CD8-positive, alpha-beta memory T cell (primary cell): ENCODE measurements at regions not wholly inside any gene's neighbourhood (a gene's known extent, or its start where the extent isn't known, plus 50 kb on each side); places are given as distances from the start of the nearest gene placed in this dataset.
A peak's percentile ranks its signal among the peaks of the same experiment; 100 is the strongest.

Source experiments
- CTCF ChIA-PET: fragments of 350-600 bp; sonication (Branson Sonifier 250); formaldehyde crosslinking; loops from one replicate; lab custom pipeline; 2021; ENCODE audit warnings: antibody characterized with exemption; lab: Charles Lee
- POLR2A ChIA-PET: fragments of 350-600 bp; sonication (Branson Sonifier 250); formaldehyde crosslinking; loops from one replicate; lab custom pipeline; 2021; ENCODE audit warnings: antibody characterized with exemption; lab: Charles Lee
- DNase-seq, 5 donors: peaks; one replicate each; pipeline versions ENCODE4 v3.0.0 to v3.0.0-alpha.2; 2020 to 2022; ENCODE audit warnings: mixed read lengths in 1 of 5
- H3K27ac ChIP-seq: one replicate; pipeline ENCODE4 v1.7.0; 2013; ENCODE audit warnings: low read depth, mild to moderate bottlenecking, low read length, moderate library complexity
- H3K27me3 ChIP-seq: 2 replicates; pipeline ENCODE4 v1.7.0; 2013; ENCODE audit warnings: low read length, mild to moderate bottlenecking; ENCODE audit not compliant: insufficient read depth, poor library complexity, severe bottlenecking
- H3K36me3 ChIP-seq: 2 replicates; pipeline ENCODE4 v1.7.0; 2013; ENCODE audit warnings: mild to moderate bottlenecking, low read length, moderate library complexity; ENCODE audit not compliant: insufficient read depth
- H3K4me1 ChIP-seq: 2 replicates; pipeline ENCODE4 v1.7.0; 2013; ENCODE audit warnings: mild to moderate bottlenecking, low read length, moderate library complexity; ENCODE audit not compliant: insufficient read depth
- H3K4me3 ChIP-seq: 2 replicates; pipeline ENCODE4 v1.7.0; 2013; ENCODE audit warnings: mild to moderate bottlenecking, low read length
- H3K9me3 ChIP-seq: 2 replicates; pipeline ENCODE4 v1.7.0; 2013; ENCODE audit warnings: mild to moderate bottlenecking, low read length
- H3K27ac Mint-ChIP-seq, 8 donors: one replicate each; pipeline ENCODE4 v1.8.0; 2020 to 2021; ENCODE audit warnings: mixed read lengths in 8 of 8, mild to moderate bottlenecking in 6 of 8, inconsistent platforms in 3 of 8, moderate library complexity in 3 of 8
- H3K27me3 Mint-ChIP-seq, 2 donors: one replicate each; pipeline ENCODE4 v1.8.0; 2020 to 2021; ENCODE audit warnings: mixed read lengths in 2 of 2, mild to moderate bottlenecking in 1 of 2, moderate library complexity in 1 of 2
- H3K36me3 Mint-ChIP-seq, 3 donors: one replicate each; pipeline ENCODE4 v1.8.0; 2020 to 2021; ENCODE audit warnings: mixed read lengths in 3 of 3, inconsistent platforms in 1 of 3, mild to moderate bottlenecking in 1 of 3
- H3K4me1 Mint-ChIP-seq, 3 donors: one replicate each; pipeline ENCODE4 v1.8.0; 2020 to 2021; ENCODE audit warnings: mixed read lengths in 3 of 3, inconsistent platforms in 1 of 3, mild to moderate bottlenecking in 1 of 3
- H3K4me3 Mint-ChIP-seq, 7 donors: one replicate each; pipeline ENCODE4 v1.8.0; 2020 to 2021; ENCODE audit warnings: mixed read lengths in 7 of 7, mild to moderate bottlenecking in 6 of 7, moderate library complexity in 4 of 7, inconsistent platforms in 2 of 7
- H3K9me3 Mint-ChIP-seq, 5 donors: one replicate each; pipeline ENCODE4 v1.8.0; 2020 to 2022; ENCODE audit warnings: mixed read lengths in 5 of 5, mild to moderate bottlenecking in 3 of 5, moderate library complexity in 2 of 5, inconsistent platforms in 1 of 5

DNA sequence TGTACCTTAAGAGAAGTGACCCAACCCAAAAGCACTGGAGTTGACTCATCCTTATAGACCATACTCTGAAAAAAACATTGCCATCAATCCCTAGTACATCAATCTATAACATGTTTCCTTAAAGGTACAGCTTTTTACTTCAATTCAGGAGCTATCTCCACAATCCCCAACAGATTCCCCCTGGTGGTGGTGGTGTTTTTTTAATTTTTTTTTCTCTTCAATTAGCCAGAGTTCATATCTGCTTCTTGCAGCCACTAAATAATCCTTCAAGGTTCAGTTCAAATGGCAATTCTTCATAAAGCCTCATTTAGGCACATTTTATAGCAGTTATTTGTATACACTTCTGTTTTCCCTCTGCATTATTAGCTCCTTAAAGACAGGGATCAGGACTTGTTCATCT, 60.7 kb upstream of the KDR start:
- DNase-seq, result no peak
- no peaks in the 10 kb centered on the region for H3K4me1 Mint-ChIP-seq
- H3K4me1 ChIP-seq, result no peaks in the 10 kb centered on the region
- no peak overlapping the region for H3K4me3 ChIP-seq
- no peak overlapping the region for H3K27ac ChIP-seq
- no peaks in the 10 kb centered on the region for H3K36me3 Mint-ChIP-seq
- no peaks in the 10 kb centered on the region for H3K27me3 ChIP-seq
- no peaks in the 10 kb centered on the region for H3K9me3 ChIP-seq
- ChIA-PET CTCF (no interaction called here), POLR2A (no interaction called here)
- H3K27me3 Mint-ChIP-seq, result peaks cover 5 to 12% of the 10 kb centered on the region in 2 donors
- H3K9me3 Mint-ChIP-seq, result peaks cover 0 to 5% (median 2%) of the 10 kb centered on the region in 5 donors
- H3K4me3 Mint-ChIP-seq, result no peak overlapping the region
- no peak overlapping the region for H3K27ac Mint-ChIP-seq
- H3K36me3 ChIP-seq, result no peaks in the 10 kb centered on the region

- ChIA-PET CTCF (no interaction called here), POLR2A (no interaction called here)
- Mint-ChIP-seq H3K9me3 (peaks cover 0 to 6% (median 3%) of the 10 kb centered on the region in 5 donors), H3K27ac (no peak overlapping the region), H3K36me3 (no peaks in the 10 kb centered on the region), H3K27me3 (peaks cover 0 to 10% of the 10 kb centered on the region in 2 donors), H3K4me1 (no peaks in the 10 kb centered on the region), H3K4me3 (no peak overlapping the region)
- no peaks in the 10 kb centered on the region for H3K9me3 ChIP-seq
- no peaks in the 10 kb centered on the region for H3K36me3 ChIP-seq
- H3K4me1 ChIP-seq, result no peaks in the 10 kb centered on the region
- no peak overlapping the region for H3K4me3 ChIP-seq
- H3K27me3 ChIP-seq, result no peaks in the 10 kb centered on the region
- DNase-seq, result no peak
- H3K27ac ChIP-seq, result no peak overlapping the region
Observed at GRCh38 chr4:55186700-55187099, 61.3 kb upstream of the KDR start.

GRCh38 chr4:55214172-55214571, 88.8 kb upstream of the KDR start:
- no peaks in the 10 kb centered on the region for H3K36me3 Mint-ChIP-seq
- peaks cover 0 to 5% of the 10 kb centered on the region in 2 donors for H3K27me3 Mint-ChIP-seq
- Histone ChIP-seq H3K4me3 (no peak overlapping the region), H3K27ac (no peak overlapping the region), H3K9me3 (no peaks in the 10 kb centered on the region), H3K27me3 (no peaks in the 10 kb centered on the region), H3K4me1 (no peaks in the 10 kb centered on the region), H3K36me3 (no peaks in the 10 kb centered on the region)
- no peaks in the 10 kb centered on the region for H3K4me1 Mint-ChIP-seq
- ChIA-PET POLR2A (no interaction called here), CTCF (no interaction called here)
- H3K9me3 Mint-ChIP-seq, result peaks cover 0 to 5% (median 2%) of the 10 kb centered on the region in 5 donors
- H3K27ac Mint-ChIP-seq, result no peak overlapping the region
- DNase-seq, result no peak
- no peak overlapping the region for H3K4me3 Mint-ChIP-seq

DNA sequence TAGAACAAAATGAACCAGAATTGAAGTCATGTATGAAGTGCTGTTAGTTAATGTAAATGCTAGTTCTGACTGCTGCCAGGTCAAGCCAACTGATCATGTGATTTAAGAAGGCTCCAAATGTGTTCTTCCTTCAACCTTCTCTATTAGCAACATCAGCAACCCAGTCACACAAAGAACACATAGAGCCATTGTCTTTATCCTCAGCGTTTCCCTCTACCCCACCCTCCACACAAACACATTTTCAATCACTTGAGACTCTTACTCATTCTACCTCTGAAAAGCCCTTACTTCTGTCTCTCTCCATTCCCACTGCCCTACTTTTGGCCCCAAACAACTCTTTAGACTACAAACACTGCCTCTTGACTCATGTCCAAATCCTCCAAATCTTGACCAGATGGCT, 89.7 kb upstream of the KDR start:
- Mint-ChIP-seq H3K4me1 (no peaks in the 10 kb centered on the region), H3K27me3 (peaks cover 0 to 4% of the 10 kb centered on the region in 2 donors), H3K4me3 (no peak overlapping the region), H3K36me3 (no peaks in the 10 kb centered on the region), H3K9me3 (peaks cover 0 to 2% (median 0%) of the 10 kb centered on the region in 5 donors), H3K27ac (no peak overlapping the region)
- no peaks in the 10 kb centered on the region for H3K36me3 ChIP-seq
- CTCF ChIA-PET, result no interaction called here
- no peaks in the 10 kb centered on the region for H3K27me3 ChIP-seq
- no peaks in the 10 kb centered on the region for H3K9me3 ChIP-seq
- no peak overlapping the region for H3K4me3 ChIP-seq
- no peaks in the 10 kb centered on the region for H3K4me1 ChIP-seq
- POLR2A ChIA-PET, result no interaction called here
- no peak overlapping the region for H3K27ac ChIP-seq
- DNase-seq, result no peak

- H3K4me1 Mint-ChIP-seq, result no peaks in the 10 kb centered on the region
- H3K36me3 Mint-ChIP-seq, result no peaks in the 10 kb centered on the region
- no peaks in the 10 kb centered on the region for H3K36me3 ChIP-seq
- H3K4me3 Mint-ChIP-seq, result no peak overlapping the region
- ChIA-PET CTCF (no interaction called here), POLR2A (no interaction called here)
- H3K9me3 ChIP-seq, result no peaks in the 10 kb centered on the region
- no peaks in the 10 kb centered on the region for H3K4me1 ChIP-seq
- H3K4me3 ChIP-seq, result no peak overlapping the region
- peaks cover 0 to 4% of the 10 kb centered on the region in 2 donors for H3K27me3 Mint-ChIP-seq
- H3K27ac Mint-ChIP-seq, result peak overlapping the region in 1 of 8 donors; percentile 52
- no peak for DNase-seq
- H3K27me3 ChIP-seq, result no peaks in the 10 kb centered on the region
- H3K27ac ChIP-seq, result no peak overlapping the region
- peaks cover 0 to 2% (median 0%) of the 10 kb centered on the region in 5 donors for H3K9me3 Mint-ChIP-seq
Observed at GRCh38 chr4:55216863-55217635, 91.7 kb upstream of the KDR start.

DNA sequence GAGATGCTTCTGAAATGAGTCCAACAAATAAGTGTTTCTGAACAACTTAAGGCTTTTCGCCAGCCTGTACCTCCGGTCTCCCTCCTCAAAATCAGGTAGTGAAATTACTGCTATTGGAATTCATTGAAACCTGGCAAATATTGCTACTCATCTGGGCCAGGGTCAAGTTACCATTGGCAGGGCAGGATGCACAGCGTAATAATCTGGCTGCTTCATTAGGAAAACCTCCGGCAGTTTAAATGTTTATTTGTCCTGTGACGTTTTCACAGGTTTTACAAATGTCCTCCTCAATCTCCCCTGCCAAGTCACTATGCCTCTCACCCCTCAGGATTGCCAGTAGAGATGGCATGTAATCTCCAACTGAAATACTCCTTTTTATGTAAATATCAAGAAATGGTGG, 92.6 kb upstream of the KDR start:
- Histone ChIP-seq H3K36me3 (no peaks in the 10 kb centered on the region), H3K9me3 (no peaks in the 10 kb centered on the region), H3K4me3 (no peak overlapping the region), H3K27me3 (no peaks in the 10 kb centered on the region), H3K27ac (no peak overlapping the region), H3K4me1 (no peaks in the 10 kb centered on the region)
- DNase-seq, result no peak
- Mint-ChIP-seq H3K9me3 (no peaks in the 10 kb centered on the region), H3K36me3 (no peaks in the 10 kb centered on the region), H3K27me3 (peaks cover 0 to 4% of the 10 kb centered on the region in 2 donors), H3K27ac (no peak overlapping the region), H3K4me1 (no peaks in the 10 kb centered on the region), H3K4me3 (no peak overlapping the region)
- ChIA-PET POLR2A (no interaction called here), CTCF (no interaction called here)

GRCh38 chr4:55237839-55238238, 108.2 kb upstream of the SRD5A3 start:
- Histone ChIP-seq H3K36me3 (no peaks in the 10 kb centered on the region), H3K27me3 (no peaks in the 10 kb centered on the region), H3K27ac (no peak overlapping the region), H3K9me3 (no peaks in the 10 kb centered on the region), H3K4me1 (no peaks in the 10 kb centered on the region), H3K4me3 (no peak overlapping the region)
- CTCF ChIA-PET, result no interaction called here
- POLR2A ChIA-PET, result no interaction called here
- Mint-ChIP-seq H3K36me3 (peaks cover 0 to 4% (median 2%) of the 10 kb centered on the region in 3 donors), H3K27me3 (peaks cover 11 to 12% of the 10 kb centered on the region in 2 donors), H3K4me3 (no peak overlapping the region), H3K4me1 (no peaks in the 10 kb centered on the region), H3K27ac (no peak overlapping the region), H3K9me3 (peaks cover 19 to 37% (median 25%) of the 10 kb centered on the region in 5 donors)
- no peak for DNase-seq

DNA sequence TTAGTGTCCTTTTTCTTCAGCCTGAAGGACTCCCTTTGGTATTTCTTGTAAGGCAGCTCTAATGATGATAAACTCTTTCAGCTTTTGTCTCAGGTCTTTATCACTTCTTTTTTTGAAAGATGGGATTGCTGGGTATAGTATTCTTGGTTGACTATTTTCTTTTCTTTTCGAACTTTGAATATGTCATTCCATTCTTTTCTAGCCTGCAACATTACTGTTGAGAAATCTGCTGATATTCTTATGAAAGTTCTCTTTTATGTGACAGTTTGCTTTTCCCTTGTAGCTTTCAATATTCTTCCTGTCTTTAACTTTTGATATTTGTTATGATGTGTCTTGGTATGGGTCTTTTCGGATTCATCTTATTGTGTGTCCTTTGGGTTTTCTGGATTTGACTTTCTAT, 107.6 kb upstream of the SRD5A3 start:
- no peak overlapping the region for H3K27ac Mint-ChIP-seq
- H3K36me3 ChIP-seq, result no peaks in the 10 kb centered on the region
- no peaks in the 10 kb centered on the region for H3K27me3 ChIP-seq
- H3K4me3 ChIP-seq, result no peak overlapping the region
- H3K36me3 Mint-ChIP-seq, result peaks cover 0 to 4% (median 2%) of the 10 kb centered on the region in 3 donors
- H3K4me3 Mint-ChIP-seq, result no peak overlapping the region
- no peak for DNase-seq
- H3K4me1 ChIP-seq, result no peaks in the 10 kb centered on the region
- CTCF ChIA-PET, result no interaction called here
- peaks cover 18 to 36% (median 25%) of the 10 kb centered on the region in 5 donors for H3K9me3 Mint-ChIP-seq
- POLR2A ChIA-PET, result no interaction called here
- no peaks in the 10 kb centered on the region for H3K4me1 Mint-ChIP-seq
- no peak overlapping the region for H3K27ac ChIP-seq
- peaks cover 10 to 15% of the 10 kb centered on the region in 2 donors for H3K27me3 Mint-ChIP-seq
- no peaks in the 10 kb centered on the region for H3K9me3 ChIP-seq
